Left renal cortex interstitium (tissue), 4 donors: ENCODE measurements at regions not wholly inside any gene's neighbourhood (a gene's known extent, or its start where the extent isn't known, plus 50 kb on each side); places are given as distances from the start of the nearest gene placed in this dataset.

Experiments used
- DNase-seq, 4 donors: peaks; one replicate each; pipeline ENCODE4 v3.0.0-alpha.2; 2013; ENCODE audit warnings: low read depth in 4 of 4, low spot score in 2 of 4, missing footprints in 1 of 4

GRCh38 chr6:81826784-81827183, 74.3 kb upstream of the TENT5A start:
- no peak for DNase-seq

GRCh38 chr6:81822568-81822967, 70.1 kb upstream of the TENT5A start:
- no peak for DNase-seq

- no peak for DNase-seq
These were observed 69.0 kb upstream of the TENT5A start for GRCh38 chr6:81821449-81821848.

- no peak for DNase-seq
These were observed 68.5 kb upstream of the TENT5A start for GRCh38 chr6:81820980-81821379.

- no peak for DNase-seq
These were observed 67.9 kb upstream of the TENT5A start for GRCh38 chr6:81820422-81820821.

- DNase-seq = no peak
These were observed 67.3 kb upstream of the TENT5A start for GRCh38 chr6:81819767-81820166.

GRCh38 chr6:81818901-81819361, 66.5 kb upstream of the TENT5A start:
- DNase-seq = no peak

GRCh38 chr6:81816380-81816779, 63.9 kb upstream of the TENT5A start:
- no peak for DNase-seq

- no peak for DNase-seq
These were observed 62.0 kb upstream of the TENT5A start for GRCh38 chr6:81814370-81815076.

GRCh38 chr6:81813305-81813704, 60.8 kb upstream of the TENT5A start:
- no peak for DNase-seq

- DNase-seq = no peak
These were observed 59.9 kb upstream of the TENT5A start for GRCh38 chr6:81812401-81812800.

- no peak for DNase-seq
These were observed 56.5 kb upstream of the TENT5A start for GRCh38 chr6:81808851-81809570.

GRCh38 chr6:81806793-81807565, 54.5 kb upstream of the TENT5A start:
- no peak for DNase-seq

GRCh38 chr6:81802356-81802755, 49.9 kb upstream of the TENT5A start:
- no peak for DNase-seq
